ENCODE measurements at regions not wholly inside any gene's neighbourhood (a gene's known extent, or its start where the extent isn't known, plus 50 kb on each side); places are given as distances from the start of the nearest gene placed in this dataset.

- no peak overlapping the region for H2BK5ac ChIP-seq (ENCODE audit: insufficient read length, low read length)
Observed at GRCh38 chr7:31204071-31204470, 136.5 kb downstream of the NEUROD6 start.

More at GRCh38 chr7:31204071-31204470, 136.5 kb downstream of the NEUROD6 start:
- H2BK12ac ChIP-seq (ENCODE audit: insufficient read length, low read depth, low read length) = no peak overlapping the region
- H3K4me3 Mint-ChIP-seq = no peak overlapping the region
- H3K36me3 Mint-ChIP-seq (ENCODE audit: insufficient read depth in 1 of 3, low read depth in 3 of 3) = peaks cover 0 to 2% (median 2%) of the 10 kb centered on the region in 3 experiments; a peak in 2 of 7 replicates
- no peak overlapping the region for H2BK15ac ChIP-seq (ENCODE audit: low read depth, low read length)
- H3K9ac ChIP-seq (ENCODE audit: extremely low read depth, insufficient read length, low read length) = no peak overlapping the region
- no peak overlapping the region for H4K91ac ChIP-seq (ENCODE audit: insufficient read length, low read depth, low read length)
- H3K27me3 Mint-ChIP-seq (ENCODE audit: low read depth) = peaks cover 4% of the 10 kb centered on the region
- TF ChIP-seq CTCF (conservative IDR thresholded peaks at IDR 0.05) = no peak
- H3K56ac ChIP-seq (ENCODE audit: insufficient read length, low read depth, low read length) = no peak overlapping the region
- no peaks in the 10 kb centered on the region for H3K27me3 ChIP-seq (ENCODE audit: insufficient read depth, low read length)
- no peak overlapping the region for H2AK5ac ChIP-seq (ENCODE audit: insufficient read length, low read length)
- no peak overlapping the region for H3K4ac ChIP-seq (ENCODE audit: low read depth, low read length)
- no CpG with 5 or more reads among the region's 2 CpGs for WGBS (ENCODE audit: extremely low coverage, insufficient read length, low lambda C conversion rate)
- no peak for DNase-seq
- H3K27ac Mint-ChIP-seq = no peak overlapping the region
- no peak overlapping the region for H4K5ac ChIP-seq (ENCODE audit: insufficient read length, low read depth, low read length)
- H3K27ac ChIP-seq (ENCODE audit: insufficient read length, low read depth, low read length) = no peak overlapping the region
- H4K8ac ChIP-seq (replicated peaks; ENCODE audit: insufficient read length, low read depth, low read length) = no peak overlapping the region
- H4K20me1 ChIP-seq (ENCODE audit: control insufficient read depth, insufficient read depth, insufficient read length) = no peaks in the 10 kb centered on the region
- no peaks in the 10 kb centered on the region for H3K4me1 ChIP-seq (ENCODE audit: insufficient read depth, low read length)
- no peak overlapping the region for H2BK120ac ChIP-seq (ENCODE audit: low read depth, low read length, poor library complexity, severe bottlenecking)
- no peaks in the 10 kb centered on the region for H3K4me1 Mint-ChIP-seq
- no peak overlapping the region for H3K23ac ChIP-seq (ENCODE audit: insufficient read length, low read depth, low read length)
- H3K79me1 ChIP-seq (ENCODE audit: insufficient read depth, low read depth, low read length, poor library complexity, severe bottlenecking) = no peaks in the 10 kb centered on the region
- H3K23me2 ChIP-seq (ENCODE audit: insufficient read length, low read depth, low read length, poor library complexity, severe bottlenecking) = no peaks in the 10 kb centered on the region
- H3K14ac ChIP-seq (ENCODE audit: insufficient read depth, low read length) = no peak overlapping the region
- no peak overlapping the region for H3T11ph ChIP-seq (ENCODE audit: low read length)
- no peaks in the 10 kb centered on the region for H3K9me3 ChIP-seq (ENCODE audit: control insufficient read depth, low read depth, low read length)
- H2AFZ ChIP-seq (ENCODE audit: low read length) = no peak overlapping the region
- no peak overlapping the region for H3K4me2 ChIP-seq (ENCODE audit: insufficient read depth, insufficient read length, low read length)
- H3K9me3 Mint-ChIP-seq = peaks cover 0 to 3% of the 10 kb centered on the region in 2 experiments; a peak in 4 of 5 replicates
- H3K18ac ChIP-seq (ENCODE audit: insufficient read length, low read depth, low read length) = no peak overlapping the region
- no peak overlapping the region for H2BK20ac ChIP-seq (ENCODE audit: low read depth, low read length, poor library complexity, severe bottlenecking)
- H3K79me2 ChIP-seq (ENCODE audit: insufficient read depth, low read length) = no peaks in the 10 kb centered on the region

All from H9 (cell line).